H1 (cell line): ENCODE measurements at regions not wholly inside any gene's neighbourhood (a gene's known extent, or its start where the extent isn't known, plus 50 kb on each side); places are given as distances from the start of the nearest gene placed in this dataset.
"Not testable (repeated sequence)": the region's sequence is repeated elsewhere in the genome, so short reads cannot be mapped to it uniquely, and the experiment has no call there.

ENCODE experiments used
- CTCF ChIA-PET: fragments of 300-600 bp; sonication (Branson Sonifier 250); formaldehyde crosslinking; loops from one replicate; lab custom pipeline; 2021; ENCODE audit not compliant: partially characterized antibody; lab: Charles Lee
- POLR2A ChIA-PET: fragments of 300-600 bp; sonication (Branson Sonifier 250); formaldehyde crosslinking; loops from one replicate; lab custom pipeline; 2021; ENCODE audit warnings: inconsistent platforms; ENCODE audit not compliant: partially characterized antibody; lab: Charles Lee
- DNase-seq, 2 experiments: peaks; one replicate each; pipeline versions ENCODE4 v3.0.0 to v3.0.0-alpha.2; 2010 to 2022; ENCODE audit warnings: low spot score in 2 of 2, low read depth in 1 of 2, mixed read lengths in 1 of 2
- FAIRE-seq: peaks from 2 replicates; lab custom pipeline; 2011; peaks lifted over from hg19 to GRCh38; lab: Jason Lieb, UNC
- H2AFZ ChIP-seq: 2 replicates; pipeline ENCODE4 v1.8.1; 2012; ENCODE audit warnings: low read length, inconsistent platforms
- H2AK5ac ChIP-seq: 2 replicates; pipeline ENCODE4 v1.6.1; 2013; ENCODE audit warnings: low read depth, low read length
- H2BK120ac ChIP-seq: replicated peaks from 2 replicates; pipeline ENCODE3; 2013; ENCODE audit warnings: low read depth, low read length, inconsistent platforms
- H2BK12ac ChIP-seq: 2 replicates; pipeline ENCODE4 v1.6.1; 2013; ENCODE audit warnings: low read depth, low read length
- H2BK15ac ChIP-seq: 2 replicates; pipeline ENCODE4 v1.6.1; 2013; ENCODE audit warnings: low read length
- H2BK20ac ChIP-seq: 2 replicates; pipeline ENCODE4 v1.6.1; 2013; ENCODE audit warnings: low read length
- H2BK5ac ChIP-seq: 2 replicates; pipeline ENCODE4 v1.6.1; 2013; ENCODE audit warnings: low read depth, low read length
- H3K14ac ChIP-seq: 2 replicates; pipeline ENCODE4 v1.6.1; 2013; ENCODE audit warnings: inconsistent platforms; ENCODE audit not compliant: insufficient read length
- H3K18ac ChIP-seq: 2 replicates; pipeline ENCODE4 v1.6.1; 2013; ENCODE audit warnings: low read length; ENCODE audit errors: extremely low read depth
- H3K23ac ChIP-seq: 2 replicates; pipeline ENCODE4 v1.6.1; 2013; ENCODE audit warnings: inconsistent platforms; ENCODE audit not compliant: insufficient read length
- H3K23me2 ChIP-seq: 2 replicates; pipeline ENCODE4 v1.6.1; 2013; ENCODE audit warnings: low read depth, low read length
- H3K27ac ChIP-seq: 2 replicates; pipeline ENCODE4 v1.6.1; 2011; ENCODE audit warnings: low read depth, low read length, inconsistent platforms
- H3K27me3 ChIP-seq, 4 experiments: replicated peaks in 1 of 4; 1 replicate in 1 of 4; 2 replicates in 3 of 4; pipeline versions ENCODE4 v1.6.1 to v1.8.1; 2011 to 2013; ENCODE audit warnings: low read length in 3 of 4, mild to moderate bottlenecking in 3 of 4, inconsistent platforms in 2 of 4, mixed read lengths in 2 of 4, moderate library complexity in 1 of 4; ENCODE audit not compliant: control insufficient read depth in 3 of 4, insufficient read depth in 3 of 4; ENCODE audit errors: extremely low read depth in 1 of 4
- H3K36me3 ChIP-seq, 4 experiments: 2 replicates each; pipeline versions ENCODE4 v1.6.1 to v1.8.1; 2011 to 2013; ENCODE audit warnings: mild to moderate bottlenecking in 4 of 4, low read length in 3 of 4, moderate library complexity in 2 of 4, control low read depth in 1 of 4, inconsistent platforms in 1 of 4; ENCODE audit not compliant: insufficient read depth in 4 of 4, control insufficient read depth in 2 of 4
- H3K4ac ChIP-seq: replicated peaks from 2 replicates; pipeline ENCODE3; 2013; ENCODE audit warnings: low read length, low read depth, mixed read lengths, inconsistent platforms; ENCODE audit not compliant: insufficient read length
- H3K4me1 ChIP-seq, 4 experiments: replicated peaks in 1 of 4; 1 replicate in 1 of 4; 2 replicates in 3 of 4; pipeline versions ENCODE4 v1.6.1 to v1.8.1; 2011 to 2013; ENCODE audit warnings: low read length in 3 of 4, inconsistent platforms in 2 of 4, mixed read lengths in 1 of 4; ENCODE audit not compliant: insufficient read depth in 4 of 4, control insufficient read depth in 3 of 4
- H3K4me2 ChIP-seq, 2 experiments: 2 replicates each; pipeline versions ENCODE4 v1.6.1 to v1.8.1; 2011 to 2013; ENCODE audit warnings: low read depth in 2 of 2, low read length in 2 of 2, control low read depth in 1 of 2, inconsistent platforms in 1 of 2, mild to moderate bottlenecking in 1 of 2; ENCODE audit not compliant: insufficient read depth in 1 of 2
- H3K4me3 ChIP-seq, 4 experiments: fragments of 200-600, 300-600 bp in 1 of 4; sonication (generic), shearing (Covaris generic), sonication (Bioruptor Twin) in 1 of 4; 2 replicates each; pipeline versions ENCODE4 v1.5.1 to v1.8.1; 2011 to 2016; ENCODE audit warnings: low read length in 4 of 4, low read depth in 3 of 4, control low read depth in 2 of 4, inconsistent platforms in 2 of 4, mild to moderate bottlenecking in 2 of 4, mixed read lengths in 1 of 4, moderate library complexity in 1 of 4; ENCODE audit not compliant: insufficient read depth in 2 of 4; ENCODE audit errors: extremely low read depth in 1 of 4
- H3K56ac ChIP-seq: replicated peaks from 2 replicates; pipeline ENCODE3; 2013; ENCODE audit warnings: low read depth, mild to moderate bottlenecking, mixed read lengths, low read length, inconsistent platforms; ENCODE audit not compliant: insufficient read length
- H3K79me1 ChIP-seq: 2 replicates; pipeline ENCODE4 v1.6.1; 2013; ENCODE audit warnings: low read depth, low read length, control low read depth
- H3K79me2 ChIP-seq, 2 experiments: 2 replicates each; pipeline versions ENCODE4 v1.6.1 to v1.8.1; 2012 to 2013; ENCODE audit warnings: low read length in 2 of 2, mild to moderate bottlenecking in 2 of 2, inconsistent platforms in 1 of 2; ENCODE audit not compliant: insufficient read depth in 2 of 2, control insufficient read depth in 1 of 2
- H3K9ac ChIP-seq, 4 experiments: replicated peaks in 1 of 4; 1 replicate in 1 of 4; 2 replicates in 3 of 4; pipeline versions ENCODE4 v1.6.1 to v1.8.1; 2011 to 2013; ENCODE audit warnings: low read depth in 3 of 4, low read length in 3 of 4, control low read depth in 2 of 4, mild to moderate bottlenecking in 2 of 4, moderate library complexity in 2 of 4, inconsistent platforms in 1 of 4; ENCODE audit errors: extremely low read depth in 1 of 4
- H3K9me3 ChIP-seq, 2 experiments: 2 replicates each; pipeline versions ENCODE4 v1.6.1 to v1.8.1; 2012 to 2013; ENCODE audit warnings: mild to moderate bottlenecking in 2 of 2, moderate library complexity in 2 of 2, control low read depth in 1 of 2, inconsistent platforms in 1 of 2, low read depth in 1 of 2, low read length in 1 of 2, mixed read lengths in 1 of 2; ENCODE audit not compliant: insufficient read depth in 2 of 2
- H4K20me1 ChIP-seq, 2 experiments: replicated peaks in 1 of 2; 2 replicates each; pipeline versions ENCODE3 to v1.8.1; 2011 to 2013; ENCODE audit warnings: inconsistent platforms in 2 of 2, low read length in 2 of 2, mild to moderate bottlenecking in 1 of 2; ENCODE audit not compliant: insufficient read depth in 2 of 2, control insufficient read depth in 1 of 2
- H4K5ac ChIP-seq: 2 replicates; pipeline ENCODE4 v1.6.1; 2013; ENCODE audit warnings: low read length, low read depth, mixed read lengths, inconsistent platforms; ENCODE audit not compliant: insufficient read length
- H4K8ac ChIP-seq: 2 replicates; pipeline ENCODE4 v1.8.0; 2013; ENCODE audit warnings: mild to moderate bottlenecking, moderate library complexity, low read length, inconsistent platforms; ENCODE audit not compliant: insufficient read depth; ENCODE audit errors: extremely low read depth
- H4K91ac ChIP-seq: replicated peaks from 2 replicates; pipeline ENCODE3; 2013; ENCODE audit warnings: low read length, mixed read lengths, inconsistent platforms; ENCODE audit not compliant: insufficient read length
- WGBS, 2 experiments: shearing (Covaris generic) in 1 of 2; methylation state at CpG; one replicate each; pipeline versions ENCODE4 v1.1.6 to v1.1.7; 2013 to 2015; ENCODE audit warnings: low lambda C conversion rate in 2 of 2, mixed read lengths in 2 of 2, inconsistent platforms in 1 of 2, low coverage in 1 of 2, missing lambda C conversion rate in 1 of 2; ENCODE audit not compliant: insufficient replicate concordance in 2 of 2, insufficient coverage in 1 of 2, insufficient read length in 1 of 2; ENCODE audit errors: extremely low coverage in 1 of 2, missing lambda C conversion rate in 1 of 2; 5-methylcytosine and 5-hydroxymethylcytosine counted together

- H4K91ac ChIP-seq, H2BK12ac ChIP-seq, H3K23ac ChIP-seq, H3K14ac ChIP-seq, H3K27ac ChIP-seq, POLR2A ChIA-PET, H2BK15ac ChIP-seq, H4K20me1 ChIP-seq, H2BK20ac ChIP-seq, H3K36me3 ChIP-seq, H3K4me1 ChIP-seq, H3K27me3 ChIP-seq, H2AFZ ChIP-seq, H3K4me2 ChIP-seq, H3K18ac ChIP-seq, H2BK120ac ChIP-seq, H3K79me2 ChIP-seq, H2BK5ac ChIP-seq, DNase-seq, H4K5ac ChIP-seq, H4K8ac ChIP-seq, H3K9ac ChIP-seq, H3K56ac ChIP-seq, FAIRE-seq, H3K4me3 ChIP-seq, CTCF ChIA-PET, H3K9me3 ChIP-seq, H3K23me2 ChIP-seq, H3K4ac ChIP-seq, H3K79me1 ChIP-seq, H2AK5ac ChIP-seq: not testable (repeated sequence)
- 90% methylated on average over 8 of the region's 8 CpGs; no CpG with 5 or more reads in 1 of the 2 experiments for WGBS, 2 experiments
Observed at GRCh38 chr12:20009965-20010364, 358.4 kb upstream of the PDE3A start.
